ENCODE measurements at regions not wholly inside any gene's neighbourhood (a gene's known extent, or its start where the extent isn't known, plus 50 kb on each side); places are given as distances from the start of the nearest gene placed in this dataset.
A peak's percentile ranks its signal among the peaks of the same experiment; 100 is the strongest.
"Not testable (repeated sequence)": the region's sequence is repeated elsewhere in the genome, so short reads cannot be mapped to it uniquely, and the experiment has no call there.

GRCh38 chr13:70613295-70613694, 505.0 kb upstream of the KLHL1 start:
- peak; percentile 37 for DNase-seq

- no peak for DNase-seq
These were observed 504.6 kb upstream of the KLHL1 start for GRCh38 chr13:70612881-70613280.

GRCh38 chr13:70604448-70604847, 496.2 kb upstream of the KLHL1 start:
- peak; percentile 59 for DNase-seq

GRCh38 chr13:70593716-70594115, 485.5 kb upstream of the KLHL1 start:
- DNase-seq, result no peak

- DNase-seq, result no peak
These were observed 476.9 kb upstream of the KLHL1 start for GRCh38 chr13:70585109-70585508.

GRCh38 chr13:70580825-70581224, 472.6 kb upstream of the KLHL1 start:
- no peak for DNase-seq

- DNase-seq, result no peak
These were observed 471.7 kb upstream of the KLHL1 start for GRCh38 chr13:70579941-70580340.

- DNase-seq, result no peak
These were observed 463.0 kb upstream of the KLHL1 start for GRCh38 chr13:70571221-70571620.

- peak; percentile 88 for DNase-seq
These were observed 460.3 kb upstream of the KLHL1 start for GRCh38 chr13:70568571-70568970.

GRCh38 chr13:70544706-70545105, 436.5 kb upstream of the KLHL1 start:
- no peak for DNase-seq

GRCh38 chr13:70541451-70541850, 433.2 kb upstream of the KLHL1 start:
- DNase-seq, result no peak

GRCh38 chr13:70534466-70534865, 426.2 kb upstream of the KLHL1 start:
- no peak for DNase-seq

GRCh38 chr13:70529652-70530051, 421.4 kb upstream of the KLHL1 start:
- no peak for DNase-seq

- no peak for DNase-seq
These were observed 419.3 kb upstream of the KLHL1 start for GRCh38 chr13:70527599-70527998.

GRCh38 chr13:70523622-70524021, 415.4 kb upstream of the KLHL1 start:
- DNase-seq, result no peak

GRCh38 chr13:70520275-70521036, 412.2 kb upstream of the KLHL1 start:
- DNase-seq, result no peak

- DNase-seq, result no peak
These were observed 409.8 kb upstream of the KLHL1 start for GRCh38 chr13:70518081-70518480.

GRCh38 chr13:70516226-70516625, 408.0 kb upstream of the KLHL1 start:
- DNase-seq, result no peak

- DNase-seq, result not testable (repeated sequence)
These were observed 403.7 kb upstream of the KLHL1 start for GRCh38 chr13:70511861-70512417.

- no peak for DNase-seq
These were observed 397.6 kb upstream of the KLHL1 start for GRCh38 chr13:70505809-70506208.

GRCh38 chr13:70502944-70503343, 394.7 kb upstream of the KLHL1 start:
- no peak for DNase-seq

- peak; percentile 15 for DNase-seq
These were observed 382.2 kb upstream of the KLHL1 start for GRCh38 chr13:70490320-70490935.

GRCh38 chr13:70484931-70485330, 376.7 kb upstream of the KLHL1 start:
- DNase-seq, result no peak

- DNase-seq, result no peak
These were observed 375.5 kb upstream of the KLHL1 start for GRCh38 chr13:70483599-70484276.
